SW 1271 (cell line): ENCODE measurements at regions not wholly inside any gene's neighbourhood (a gene's known extent, or its start where the extent isn't known, plus 50 kb on each side); places are given as distances from the start of the nearest gene placed in this dataset.

Experiments
- DNase-seq, 2 experiments: peaks; one replicate each; lab custom pipeline; 2025; lab: John Stamatoyannopoulos, UW

DNA sequence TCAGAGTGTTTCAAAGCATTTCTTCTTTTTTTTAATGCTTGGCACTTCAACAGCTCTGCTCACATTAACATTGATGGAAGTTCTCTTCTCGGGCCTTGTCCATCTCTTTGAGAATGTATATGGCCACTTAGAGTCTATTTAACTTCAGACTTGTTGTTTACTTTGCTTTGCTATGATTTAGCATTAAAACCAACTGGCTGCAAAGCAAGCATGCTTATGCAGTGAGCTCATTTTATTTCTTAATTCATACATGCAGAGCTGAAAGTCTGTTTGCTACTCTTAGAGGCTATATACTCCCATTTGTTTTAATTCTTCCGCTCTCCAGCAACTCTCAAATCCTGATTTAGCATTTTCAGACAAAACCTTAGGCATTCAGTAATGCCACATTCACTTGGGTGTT lies 107.6 kb upstream of the PACRGL start:
- DNase-seq = no peak

DNA sequence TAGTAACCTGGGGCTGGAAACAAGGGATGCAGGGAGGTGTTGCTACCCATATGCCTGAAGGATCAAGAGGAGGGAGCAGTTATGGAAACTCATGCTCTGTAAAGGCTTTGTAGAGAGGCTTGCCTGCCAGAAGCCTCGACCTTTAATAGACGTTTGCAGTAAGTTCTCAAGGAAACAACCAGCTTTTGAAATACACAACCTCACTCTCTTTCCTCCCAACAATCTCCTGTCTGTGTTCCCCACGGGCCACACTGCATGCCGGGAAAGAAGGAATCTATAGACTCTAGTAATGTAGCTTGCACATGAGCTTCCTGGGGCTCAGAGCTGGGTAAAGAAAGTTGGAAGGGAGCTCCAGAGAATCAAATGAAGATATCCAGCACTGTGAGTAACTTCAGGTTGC lies 101.6 kb upstream of the PACRGL start:
- no peak for DNase-seq

DNA sequence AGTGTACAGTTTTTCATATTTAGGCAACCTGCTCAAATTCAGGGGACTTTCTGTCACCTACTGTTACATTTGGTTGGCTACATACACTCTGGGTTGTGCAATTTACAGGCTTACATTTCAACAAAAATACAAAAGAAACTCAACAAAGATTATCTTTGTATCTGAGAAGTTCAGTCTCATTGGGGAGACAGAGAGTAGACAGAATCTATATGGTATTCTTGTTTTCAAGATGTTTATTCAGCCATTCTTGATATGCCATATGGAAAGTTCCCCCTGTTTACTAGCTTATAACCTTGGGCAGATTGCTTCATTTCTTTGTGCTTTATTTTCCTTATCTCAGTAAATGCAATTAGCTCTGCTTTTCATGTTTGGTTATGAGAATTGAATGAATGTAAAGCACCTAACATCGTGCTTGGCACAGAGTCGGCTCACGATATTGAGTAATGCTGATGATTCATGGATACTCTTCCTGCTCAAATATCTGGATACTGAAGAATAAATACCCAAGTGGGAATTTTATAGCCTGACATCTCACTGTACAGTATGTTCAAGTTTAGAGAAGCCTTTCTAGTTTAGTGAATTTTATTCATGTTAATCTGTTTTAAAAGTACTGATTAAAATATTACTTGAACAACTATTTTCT lies 96.5 kb upstream of the PACRGL start:
- peak in 1 of 2 experiments; percentile 11 for DNase-seq

DNA sequence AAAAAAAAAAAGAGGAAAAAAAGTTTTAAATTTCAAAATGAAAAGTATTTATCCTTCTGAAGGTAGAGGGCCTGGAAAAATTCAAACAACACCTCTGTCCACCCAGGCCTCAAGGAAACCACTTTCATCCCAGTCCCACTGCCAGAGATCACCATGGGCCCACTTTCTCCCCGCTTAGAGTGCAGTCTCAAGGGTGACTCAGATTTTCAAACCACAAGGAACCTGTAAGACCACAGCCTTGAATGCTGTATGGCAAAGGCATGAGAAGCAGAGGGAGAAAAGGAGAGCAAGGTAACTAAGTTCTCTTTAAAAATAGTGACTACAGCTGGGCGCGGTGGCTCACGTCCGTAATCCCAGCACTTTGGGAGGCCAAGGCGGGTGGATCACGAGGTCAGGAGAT lies 87.9 kb upstream of the PACRGL start:
- no peak for DNase-seq

DNA sequence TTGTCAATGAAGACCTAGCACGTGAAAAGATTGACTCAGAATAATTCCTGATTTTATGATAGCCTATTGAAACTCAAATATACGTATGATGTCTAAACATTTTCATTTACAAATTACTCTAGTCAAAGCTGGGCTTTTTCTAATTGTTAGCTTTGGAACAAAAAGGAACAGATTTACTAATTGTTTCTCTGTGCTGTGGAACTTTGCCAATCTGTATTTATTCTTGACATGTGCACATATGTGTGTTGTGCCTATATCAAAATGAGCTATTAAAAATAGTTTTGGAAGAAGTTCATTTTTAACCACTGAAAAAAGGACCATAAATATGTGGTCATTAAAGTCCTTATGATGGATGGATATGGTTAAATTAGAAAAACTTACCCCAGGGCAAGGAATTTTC lies 85.4 kb upstream of the PACRGL start:
- no peak for DNase-seq

DNA sequence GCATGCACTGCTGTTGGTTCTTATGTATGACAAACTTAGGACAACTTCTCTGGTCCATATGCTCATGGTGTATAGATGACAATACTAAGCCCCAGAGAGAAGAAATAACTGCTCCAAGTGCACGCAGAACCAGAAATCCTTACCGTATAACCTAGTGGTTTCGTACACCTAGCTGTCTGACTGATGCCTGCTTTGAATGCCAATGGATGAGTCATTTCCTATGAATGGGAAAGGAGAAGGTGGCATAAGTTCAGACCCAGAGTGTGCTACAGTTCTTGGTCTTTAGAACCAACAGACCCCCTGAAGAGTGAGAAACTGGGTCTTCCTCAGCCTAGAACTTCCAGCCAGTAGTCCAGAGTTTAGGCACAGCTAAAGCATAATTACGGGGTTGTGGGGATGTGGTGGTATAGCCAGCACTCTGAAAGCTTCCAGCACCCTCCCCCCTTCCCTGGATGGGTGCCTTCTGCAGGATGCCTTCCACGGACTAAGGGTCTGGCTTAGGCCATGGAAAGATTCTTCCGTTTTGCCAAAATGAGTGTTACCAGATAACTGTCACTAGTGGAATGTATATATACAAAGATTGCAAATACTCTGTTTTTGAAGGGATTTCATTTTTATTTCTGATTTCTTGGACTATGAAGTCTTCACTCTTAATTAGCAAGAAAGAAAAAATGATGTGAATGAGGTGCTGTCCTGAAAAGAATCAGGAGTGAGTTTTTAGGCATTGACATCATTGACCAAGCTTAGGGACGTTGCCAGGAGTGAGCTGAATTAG lies 84.6 kb upstream of the PACRGL start:
- peak; percentile 21 to 70 for DNase-seq

DNA sequence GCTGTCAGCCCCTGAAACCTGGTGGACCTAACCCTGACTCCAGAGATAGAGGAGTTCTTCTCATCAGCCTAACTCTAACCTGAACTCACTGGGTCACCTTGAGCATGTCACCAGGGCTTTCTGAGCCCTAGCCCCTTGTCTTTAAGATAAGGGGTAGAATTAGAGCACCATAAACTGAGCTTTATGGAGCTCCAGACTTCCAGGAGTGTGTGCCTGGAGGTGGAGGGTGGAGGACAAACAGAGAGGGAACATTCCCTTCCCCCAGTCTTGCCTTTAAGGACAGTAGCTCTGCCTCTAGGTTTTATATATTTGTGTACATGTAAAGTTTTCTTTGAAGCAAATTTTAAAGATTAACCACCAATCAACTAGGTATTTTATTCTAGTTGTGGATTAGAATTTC lies 83.9 kb upstream of the PACRGL start:
- no peak for DNase-seq

DNA sequence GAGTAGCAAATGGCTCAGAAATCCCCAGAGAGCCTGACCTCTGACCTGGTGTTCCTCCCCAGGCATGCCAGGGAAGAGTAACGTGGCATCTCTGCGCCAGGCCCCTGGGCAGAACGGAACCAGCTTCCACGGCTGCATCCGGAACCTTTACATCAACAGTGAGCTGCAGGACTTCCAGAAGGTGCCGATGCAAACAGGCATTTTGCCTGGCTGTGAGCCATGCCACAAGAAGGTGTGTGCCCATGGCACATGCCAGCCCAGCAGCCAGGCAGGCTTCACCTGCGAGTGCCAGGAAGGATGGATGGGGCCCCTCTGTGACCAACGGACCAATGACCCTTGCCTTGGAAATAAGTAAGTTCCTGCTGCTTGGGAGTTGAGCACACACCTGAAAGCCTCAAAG lies 83.4 kb upstream of the PACRGL start:
- no peak for DNase-seq

DNA sequence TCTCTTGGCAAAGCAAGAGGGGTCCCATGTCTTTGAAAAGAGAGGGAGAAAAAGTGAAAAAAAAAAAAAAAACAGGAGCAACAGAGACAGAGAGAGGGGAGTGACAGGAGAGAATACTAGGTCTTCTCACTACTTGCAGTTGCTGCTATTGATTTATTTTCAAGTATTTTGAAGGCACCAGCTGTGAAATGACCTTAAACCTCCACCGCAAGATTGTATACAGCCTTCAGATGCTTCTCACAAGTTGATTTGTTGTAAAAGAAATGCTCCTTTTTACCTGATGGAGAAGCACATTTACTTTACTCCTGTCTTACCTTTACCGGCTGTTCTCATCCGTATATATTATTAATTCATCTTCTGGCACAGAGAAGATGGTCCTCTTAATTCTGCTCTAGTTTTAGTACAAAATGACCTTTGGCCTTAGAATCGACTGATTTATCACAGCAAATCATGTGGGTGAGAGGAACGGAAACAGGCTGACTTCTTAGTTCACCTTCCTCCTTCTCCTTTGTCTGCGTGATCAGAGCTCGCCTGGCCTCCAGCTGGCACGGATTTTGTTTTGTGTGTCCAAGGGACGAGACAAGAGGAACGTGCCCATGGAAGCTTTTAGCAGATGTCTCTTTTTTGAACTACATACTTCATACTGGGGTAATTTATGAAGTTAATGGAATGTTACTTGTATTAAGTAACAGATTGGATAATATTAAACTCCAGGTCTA lies 82.4 kb upstream of the PACRGL start:
- DNase-seq = no peak

DNA sequence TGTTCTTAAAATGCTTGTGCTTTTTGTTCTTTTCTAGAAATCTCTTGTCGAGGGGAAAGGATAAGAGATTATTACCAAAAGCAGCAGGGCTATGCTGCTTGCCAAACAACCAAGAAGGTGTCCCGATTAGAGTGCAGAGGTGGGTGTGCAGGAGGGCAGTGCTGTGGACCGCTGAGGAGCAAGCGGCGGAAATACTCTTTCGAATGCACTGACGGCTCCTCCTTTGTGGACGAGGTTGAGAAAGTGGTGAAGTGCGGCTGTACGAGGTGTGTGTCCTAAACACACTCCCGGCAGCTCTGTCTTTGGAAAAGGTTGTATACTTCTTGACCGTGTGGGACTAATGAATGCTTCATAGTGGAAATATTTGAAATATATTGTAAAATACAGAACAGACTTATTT lies 81.5 kb upstream of the PACRGL start:
- no peak for DNase-seq

DNA sequence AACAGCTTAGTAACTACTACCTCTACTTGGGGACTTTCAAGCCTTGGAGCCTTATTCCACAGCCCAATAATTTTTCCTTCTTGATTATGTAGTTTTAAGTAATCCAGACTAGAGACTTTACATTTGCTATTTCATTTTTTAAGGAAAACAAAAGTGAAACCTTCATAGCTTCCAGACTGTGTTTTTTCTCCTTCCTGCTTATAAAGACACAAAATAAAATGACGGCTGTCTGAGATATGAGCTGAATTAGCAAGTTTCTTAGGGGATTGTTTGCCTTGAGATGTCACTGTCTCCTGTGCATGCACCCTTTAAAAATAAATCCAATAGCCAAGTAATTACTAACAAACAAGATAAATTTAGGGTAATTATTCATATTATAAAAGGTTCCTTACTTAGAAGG lies 78.8 kb upstream of the PACRGL start:
- no peak for DNase-seq

DNA sequence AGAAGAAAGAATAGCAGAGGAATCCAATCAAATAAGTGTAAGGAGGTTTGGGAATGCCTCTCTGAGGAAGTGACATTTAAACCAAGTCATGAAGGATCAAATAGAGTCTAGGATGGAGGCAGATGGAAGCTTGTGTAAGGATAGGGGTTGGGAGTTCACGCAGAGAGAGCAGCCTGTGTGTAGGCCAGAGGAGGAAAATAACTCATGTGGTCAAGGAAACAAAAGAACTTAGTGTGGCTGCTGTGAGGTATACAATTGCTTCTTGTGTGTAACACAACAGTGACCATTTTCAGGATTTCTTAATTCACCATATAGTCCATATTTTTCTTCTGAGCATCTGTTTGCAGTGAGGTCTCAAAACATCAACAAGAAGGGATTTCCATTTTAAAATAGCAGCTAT lies 77.6 kb upstream of the PACRGL start:
- no peak for DNase-seq

DNA sequence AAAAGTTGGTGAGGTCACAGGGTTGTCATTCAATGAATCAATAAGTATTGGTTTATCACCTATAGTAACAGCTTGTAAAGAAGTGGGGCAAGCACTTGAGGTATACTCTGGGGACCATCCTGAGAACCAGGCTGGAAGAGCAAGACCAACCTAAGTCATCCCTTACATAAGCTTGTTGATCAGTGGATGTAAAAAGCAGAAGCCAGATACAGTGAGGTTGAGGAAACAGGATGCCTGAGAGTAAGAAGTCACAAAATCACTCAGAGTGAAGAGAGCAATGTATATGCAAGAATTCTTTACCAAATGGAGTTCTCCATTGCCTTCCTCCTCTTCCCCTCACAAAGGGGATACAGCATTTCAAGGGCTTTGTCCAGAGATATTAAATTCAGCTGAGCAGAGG lies 76.3 kb upstream of the PACRGL start:
- no peak for DNase-seq

DNA sequence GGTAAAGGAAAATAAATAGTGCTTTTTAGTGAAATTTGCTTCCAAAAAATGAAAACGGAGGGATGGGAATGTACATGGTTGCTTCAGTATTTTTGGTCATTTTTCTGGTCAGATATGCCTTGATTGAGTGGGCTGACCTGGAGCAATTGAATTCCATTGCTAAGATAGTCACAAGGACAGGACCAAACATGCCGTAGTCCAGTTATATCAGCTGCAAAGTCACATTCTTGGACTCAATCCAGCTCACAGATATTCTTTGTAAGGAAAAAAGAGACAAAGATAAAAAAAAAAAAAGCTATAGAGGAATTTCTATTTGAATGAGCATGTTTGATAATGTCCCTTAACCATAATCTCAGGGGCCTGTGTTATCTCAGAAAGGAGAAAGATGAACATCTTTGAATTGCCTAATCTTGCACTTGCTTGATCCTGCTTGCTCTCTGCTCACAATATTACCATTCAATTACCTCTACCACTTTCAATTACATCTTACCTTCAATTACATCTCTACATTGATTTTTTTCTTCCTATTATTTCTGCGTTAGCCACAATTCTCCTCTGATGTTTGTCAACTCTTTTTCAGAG lies 75.4 kb upstream of the PACRGL start:
- no peak for DNase-seq

DNA sequence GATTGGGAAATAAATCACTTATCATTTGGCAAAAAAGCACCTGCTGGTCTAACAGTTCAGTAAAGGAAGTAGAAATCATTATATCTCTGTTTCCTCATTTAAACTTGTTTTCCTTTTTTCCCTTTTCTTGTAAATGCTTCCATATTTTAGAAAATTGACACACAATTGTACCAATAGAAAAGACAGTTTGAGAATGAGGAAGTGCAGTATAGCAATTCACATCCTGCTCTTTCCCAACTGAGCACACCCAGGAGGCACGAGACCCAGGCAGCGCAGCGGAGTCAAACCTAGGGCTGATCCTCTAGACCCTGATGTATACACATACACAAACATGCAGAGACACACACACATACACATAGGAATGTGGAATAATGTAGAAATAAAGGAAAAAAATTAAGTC lies 74.8 kb upstream of the PACRGL start:
- no peak for DNase-seq

DNA sequence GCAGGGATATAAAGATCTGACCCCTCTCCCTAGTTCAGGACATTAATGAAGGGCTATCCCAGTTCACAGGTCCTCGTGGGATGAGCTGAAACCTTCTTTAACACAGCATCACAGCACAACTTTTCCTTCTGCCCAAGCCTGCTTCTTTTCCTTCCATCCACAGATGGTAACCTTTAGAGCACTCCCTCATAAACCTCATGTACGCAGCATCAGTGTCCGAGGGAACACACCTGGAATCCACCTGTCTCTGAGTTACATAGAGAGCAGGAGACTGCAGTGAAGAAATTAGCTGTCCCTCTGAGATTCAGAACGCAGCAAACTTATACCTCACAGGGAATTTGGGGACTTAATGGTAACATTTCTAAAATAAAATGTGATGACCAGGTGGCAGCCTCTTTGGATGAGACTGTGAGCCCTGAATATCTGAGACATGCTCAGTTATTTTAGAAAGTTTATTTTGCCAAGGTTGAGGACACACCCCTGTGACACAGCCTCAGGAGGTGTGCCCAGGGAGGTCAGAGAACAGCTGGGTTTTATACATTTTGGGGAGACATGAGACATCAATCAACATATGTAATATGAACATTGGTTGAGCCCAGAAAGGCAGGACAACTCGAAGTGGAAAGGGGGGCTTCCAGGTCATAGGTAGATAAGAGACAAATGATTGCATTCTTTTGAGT lies 73.8 kb upstream of the PACRGL start:
- DNase-seq = no peak

DNA sequence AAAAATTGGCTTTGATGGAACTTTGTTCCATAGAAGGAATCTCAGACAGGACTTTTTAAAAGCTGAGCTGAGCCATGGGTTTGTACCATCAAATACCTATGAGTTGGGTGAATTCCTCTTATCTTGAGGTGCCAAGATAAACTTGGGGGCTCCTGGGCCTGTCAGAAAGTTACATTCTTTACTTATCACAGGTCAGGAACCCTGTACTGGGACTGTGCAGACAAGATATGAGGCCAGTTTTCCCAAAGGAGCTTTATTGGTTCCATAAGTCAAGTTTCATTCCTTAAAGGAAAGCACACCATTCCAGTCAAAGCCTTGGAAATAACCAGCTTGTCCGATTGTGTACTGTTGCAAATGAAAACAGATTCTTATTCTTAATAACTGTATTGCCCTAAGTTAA lies 72.4 kb upstream of the PACRGL start:
- no peak for DNase-seq

DNA sequence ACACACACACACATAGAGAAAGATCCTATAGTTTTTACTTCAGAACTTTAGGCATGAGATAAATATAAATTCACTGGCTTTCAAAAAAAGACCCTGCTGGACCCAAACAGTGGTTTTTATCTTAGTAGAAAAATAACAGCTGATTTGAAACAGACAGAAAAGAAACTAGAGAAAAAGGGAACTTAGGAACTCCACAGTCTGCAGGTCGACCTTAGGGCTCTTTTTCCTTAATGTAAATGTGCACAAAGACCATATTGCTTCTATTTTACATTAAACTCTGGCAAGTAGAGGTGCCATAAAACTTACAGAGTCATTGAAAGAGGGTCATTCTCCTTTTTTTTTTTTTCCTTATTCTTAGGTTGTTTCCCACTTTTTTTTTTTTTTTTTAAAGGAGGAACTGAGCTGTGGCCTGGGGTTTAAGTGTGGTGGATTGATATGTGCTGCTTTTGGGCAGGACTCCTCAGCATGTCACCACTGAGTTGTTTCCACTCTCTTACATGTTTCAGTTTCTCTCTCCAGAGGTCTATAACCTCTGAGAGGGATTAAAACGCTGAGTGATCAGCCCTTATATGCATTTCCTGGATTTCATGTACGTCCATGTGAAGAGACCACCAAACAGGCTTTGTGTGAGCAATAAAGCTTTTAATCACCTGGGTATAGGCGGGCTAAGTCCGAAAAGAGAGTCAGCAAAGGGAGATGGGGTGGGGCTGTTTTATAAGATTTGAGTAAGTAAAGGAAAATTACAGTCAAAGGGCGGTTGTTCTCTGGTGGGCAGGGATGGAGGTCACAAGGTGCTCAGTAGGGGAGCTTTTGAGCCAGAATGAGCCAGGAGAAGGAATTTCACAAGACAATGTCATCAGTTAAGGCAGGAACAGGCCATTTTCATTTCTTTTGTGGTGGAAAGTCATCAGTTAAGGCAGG lies 70.8 kb upstream of the PACRGL start:
- no peak for DNase-seq

DNA sequence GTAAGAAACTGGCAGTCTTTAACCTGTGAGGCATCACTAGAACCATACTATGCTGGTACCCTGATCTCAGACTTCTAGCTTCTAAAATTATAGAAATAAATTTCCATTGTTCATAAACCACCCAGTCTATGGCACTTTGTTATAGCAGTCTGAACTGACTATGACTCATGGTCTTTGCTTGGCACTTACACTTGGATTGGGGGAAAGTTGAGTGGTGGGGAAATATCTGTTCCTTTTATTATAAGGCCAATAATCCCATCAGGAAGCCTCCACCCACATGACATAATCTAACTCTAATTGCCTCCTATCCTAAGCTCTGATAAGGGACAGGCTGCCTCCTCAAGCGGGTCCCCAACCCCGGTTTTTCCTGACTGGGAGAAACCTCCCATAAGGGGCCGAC lies 61.4 kb upstream of the PACRGL start:
- no peak for DNase-seq

DNA sequence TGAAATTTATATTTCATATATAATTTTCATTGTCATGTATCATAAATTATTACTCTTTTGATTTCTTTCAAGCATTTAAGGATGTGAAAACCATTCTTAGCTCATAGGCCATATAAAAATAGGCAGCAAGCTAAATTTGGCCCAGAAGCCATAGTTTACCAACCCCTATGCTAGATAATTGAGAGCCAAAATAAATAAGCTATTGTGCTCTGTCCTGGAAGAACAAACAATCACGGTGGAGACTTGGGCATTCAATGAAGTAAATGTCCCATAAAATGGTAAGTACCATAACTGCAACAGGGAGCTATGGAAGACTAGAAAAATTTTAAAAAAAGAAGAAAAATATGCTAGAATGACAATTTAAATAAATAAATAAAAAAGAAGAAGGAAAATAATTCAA lies 60.9 kb upstream of the PACRGL start:
- DNase-seq = no peak

DNA sequence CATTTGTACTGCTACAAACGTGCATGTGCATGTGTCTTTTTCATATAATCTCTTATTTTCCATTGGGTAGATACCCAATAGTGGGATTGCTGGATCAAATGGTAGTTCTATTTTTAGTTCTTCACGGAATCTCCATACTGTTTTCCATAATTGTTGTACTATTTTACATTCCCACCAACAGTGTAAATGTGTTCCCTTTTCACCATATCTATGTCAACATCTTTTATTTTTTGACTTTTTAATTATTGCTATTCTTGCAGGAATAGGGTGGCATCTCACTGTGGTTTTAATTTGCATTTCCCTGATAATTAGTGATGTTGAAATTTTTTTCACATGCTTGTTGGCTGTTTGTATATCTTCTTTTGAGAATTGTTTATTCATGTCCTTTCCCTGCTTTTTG lies 59.3 kb upstream of the PACRGL start:
- no peak for DNase-seq
